ENCODE measurements at regions not wholly inside any gene's neighbourhood (a gene's known extent, or its start where the extent isn't known, plus 50 kb on each side); places are given as distances from the start of the nearest gene placed in this dataset.

DNA sequence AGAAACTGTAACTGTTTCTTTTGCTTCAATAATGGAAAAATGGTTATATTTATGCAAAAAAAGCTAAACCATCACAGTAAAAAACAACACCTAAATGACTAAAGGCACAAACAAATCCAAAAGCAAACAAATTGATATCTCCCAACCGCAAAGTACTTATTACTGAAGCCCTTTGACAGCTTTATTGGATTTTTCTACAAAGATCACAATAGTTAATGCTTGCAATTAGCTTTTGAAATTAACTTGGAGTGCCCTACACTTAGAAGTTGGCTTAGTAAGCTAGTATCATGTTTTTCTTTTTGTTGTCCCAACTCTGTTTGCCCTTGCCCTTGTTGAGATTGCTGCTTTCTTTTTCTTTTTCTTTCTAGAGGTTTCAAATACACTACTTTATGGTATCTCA lies 257.5 kb downstream of the INHBA start:
- TF ChIP-seq FOXM1 (IDR thresholded peaks at IDR 0.05; ENCODE audit: low read depth) (no peak), TCF12 (IDR thresholded peaks at IDR 0.05) (no peak)
- TF ChIP-seq, protein P1, sequence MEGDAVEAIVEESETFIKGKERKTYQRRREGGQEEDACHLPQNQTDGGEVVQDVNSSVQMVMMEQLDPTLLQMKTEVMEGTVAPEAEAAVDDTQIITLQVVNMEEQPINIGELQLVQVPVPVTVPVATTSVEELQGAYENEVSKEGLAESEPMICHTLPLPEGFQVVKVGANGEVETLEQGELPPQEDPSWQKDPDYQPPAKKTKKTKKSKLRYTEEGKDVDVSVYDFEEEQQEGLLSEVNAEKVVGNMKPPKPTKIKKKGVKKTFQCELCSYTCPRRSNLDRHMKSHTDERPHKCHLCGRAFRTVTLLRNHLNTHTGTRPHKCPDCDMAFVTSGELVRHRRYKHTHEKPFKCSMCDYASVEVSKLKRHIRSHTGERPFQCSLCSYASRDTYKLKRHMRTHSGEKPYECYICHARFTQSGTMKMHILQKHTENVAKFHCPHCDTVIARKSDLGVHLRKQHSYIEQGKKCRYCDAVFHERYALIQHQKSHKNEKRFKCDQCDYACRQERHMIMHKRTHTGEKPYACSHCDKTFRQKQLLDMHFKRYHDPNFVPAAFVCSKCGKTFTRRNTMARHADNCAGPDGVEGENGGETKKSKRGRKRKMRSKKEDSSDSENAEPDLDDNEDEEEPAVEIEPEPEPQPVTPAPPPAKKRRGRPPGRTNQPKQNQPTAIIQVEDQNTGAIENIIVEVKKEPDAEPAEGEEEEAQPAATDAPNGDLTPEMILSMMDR (IDR thresholded peaks at IDR 0.05) = no peak
- TF ChIP-seq, protein P2, sequence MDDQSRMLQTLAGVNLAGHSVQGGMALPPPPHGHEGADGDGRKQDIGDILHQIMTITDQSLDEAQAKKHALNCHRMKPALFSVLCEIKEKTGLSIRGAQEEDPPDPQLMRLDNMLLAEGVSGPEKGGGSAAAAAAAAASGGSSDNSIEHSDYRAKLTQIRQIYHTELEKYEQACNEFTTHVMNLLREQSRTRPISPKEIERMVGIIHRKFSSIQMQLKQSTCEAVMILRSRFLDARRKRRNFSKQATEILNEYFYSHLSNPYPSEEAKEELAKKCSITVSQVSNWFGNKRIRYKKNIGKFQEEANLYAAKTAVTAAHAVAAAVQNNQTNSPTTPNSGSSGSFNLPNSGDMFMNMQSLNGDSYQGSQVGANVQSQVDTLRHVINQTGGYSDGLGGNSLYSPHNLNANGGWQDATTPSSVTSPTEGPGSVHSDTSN (IDR thresholded peaks at IDR 0.05) = no peak
- TF ChIP-seq, protein P3, sequence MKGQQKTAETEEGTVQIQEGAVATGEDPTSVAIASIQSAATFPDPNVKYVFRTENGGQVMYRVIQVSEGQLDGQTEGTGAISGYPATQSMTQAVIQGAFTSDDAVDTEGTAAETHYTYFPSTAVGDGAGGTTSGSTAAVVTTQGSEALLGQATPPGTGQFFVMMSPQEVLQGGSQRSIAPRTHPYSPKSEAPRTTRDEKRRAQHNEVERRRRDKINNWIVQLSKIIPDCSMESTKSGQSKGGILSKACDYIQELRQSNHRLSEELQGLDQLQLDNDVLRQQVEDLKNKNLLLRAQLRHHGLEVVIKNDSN (IDR thresholded peaks at IDR 0.05; ENCODE audit: borderline replicate concordance, low read depth) = no peak
- no peak for DNase-seq
- no peaks in the 10 kb centered on the region for H3K36me3 ChIP-seq (replicated peaks in 1 of 2; ENCODE audit: control insufficient read depth in 1 of 2, insufficient read depth in 2 of 2, low read length in 1 of 2)
- H3K9me2 ChIP-seq = no peaks in the 10 kb centered on the region
- H2AFZ ChIP-seq (ENCODE audit: low read depth) = no peak overlapping the region
- no peak overlapping the region for H3K4me3 ChIP-seq (ENCODE audit: low read depth in 2 of 2, low read length in 1 of 2)
- no peaks in the 10 kb centered on the region for H4K20me1 ChIP-seq (ENCODE audit: insufficient read depth)
- no peak overlapping the region for H3K27ac ChIP-seq (ENCODE audit: low read depth in 2 of 2, low read length in 1 of 2)
- no peak overlapping the region for H3K4me2 ChIP-seq
- no peak overlapping the region for H3K9ac ChIP-seq
- POLR2A ChIA-PET = no interaction called here
- 94% methylated on average over 1 of the region's 1 CpG for WGBS (ENCODE audit: low lambda C conversion rate)
- no peaks in the 10 kb centered on the region for H3K4me1 ChIP-seq (ENCODE audit: control insufficient read depth in 1 of 2, insufficient read depth in 2 of 2, low read depth in 1 of 2, low read length in 1 of 2)
- CTCF ChIA-PET = no interaction called here
- H3K79me2 ChIP-seq (ENCODE audit: insufficient read depth) = no peaks in the 10 kb centered on the region
- no peaks in the 10 kb centered on the region for H3F3A ChIP-seq (replicated peaks; ENCODE audit: insufficient read depth)
- H3K9me3 ChIP-seq = no peaks in the 10 kb centered on the region
- no peaks in the 10 kb centered on the region for H3K27me3 ChIP-seq (ENCODE audit: insufficient read depth)

DNA sequence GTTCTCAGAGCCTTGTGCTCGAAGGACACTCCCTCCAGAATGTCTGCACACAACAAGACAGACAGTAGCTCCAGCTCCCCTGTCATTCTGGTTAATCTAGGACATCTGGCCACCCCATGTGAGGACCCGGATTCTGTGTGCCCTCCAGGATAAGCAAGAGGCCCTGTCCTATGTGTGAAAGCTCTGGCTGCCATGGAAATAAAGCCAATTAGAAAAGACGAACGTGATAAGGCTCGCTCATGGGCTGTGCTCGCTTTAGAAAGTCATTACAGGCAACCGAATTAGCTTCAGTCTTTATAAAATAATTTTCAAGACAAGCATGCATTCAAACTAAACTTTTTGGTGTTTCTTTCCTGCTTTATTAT lies 263.4 kb downstream of the INHBA start:
- Histone ChIP-seq H3K9me2 (no peaks in the 10 kb centered on the region), H3K4me3 (ENCODE audit: low read depth in 2 of 2, low read length in 1 of 2) (no peak overlapping the region), H3K36me3 (replicated peaks in 1 of 2; ENCODE audit: control insufficient read depth in 1 of 2, insufficient read depth in 2 of 2, low read length in 1 of 2) (no peaks in the 10 kb centered on the region), H3K79me2 (ENCODE audit: insufficient read depth) (no peaks in the 10 kb centered on the region), H3F3A (replicated peaks; ENCODE audit: insufficient read depth) (no peaks in the 10 kb centered on the region), H3K4me2 (no peak overlapping the region), H4K20me1 (ENCODE audit: insufficient read depth) (no peaks in the 10 kb centered on the region), H3K27ac (ENCODE audit: low read depth in 2 of 2, low read length in 1 of 2) (peak overlapping the region in 1 of 2 experiments; percentile 87; a peak in 2 of 4 replicates), H2AFZ (ENCODE audit: low read depth) (no peak overlapping the region), H3K9ac (no peak overlapping the region), H3K9me3 (no peaks in the 10 kb centered on the region), H3K27me3 (ENCODE audit: insufficient read depth) (no peaks in the 10 kb centered on the region), H3K4me1 (ENCODE audit: control insufficient read depth in 1 of 2, insufficient read depth in 2 of 2, low read depth in 1 of 2, low read length in 1 of 2) (peaks cover 0 to 12% of the 10 kb centered on the region in 2 experiments; a peak in 2 of 4 replicates)
- peak; percentile 78 for DNase-seq
- 30% methylated on average over 7 of the region's 7 CpGs for WGBS (ENCODE audit: low lambda C conversion rate)
- POLR2A ChIA-PET = no interaction called here
- CTCF ChIA-PET = interaction anchor here (0.7 to 4.1 kb wide), 6 partner anchors 9 to 392 kb away, joined by 3 to 10 read pairs (median 4); no protein-coding TSS in a partner anchor
- TF ChIP-seq RAD21 (IDR thresholded peaks at IDR 0.05; ENCODE audit: low read length) (peak; percentile 27; the same call in 1 of the 2 replicates), SIN3A (IDR thresholded peaks at IDR 0.05; ENCODE audit: borderline replicate concordance, low read depth, low read length) (no peak), FOSL2 (IDR thresholded peaks at IDR 0.05; ENCODE audit: borderline replicate concordance, low read depth) (no peak), GATA2 (CRISPR knock-in tag; IDR thresholded peaks at IDR 0.05) (peak; percentile 93), YY1 (IDR thresholded peaks at IDR 0.05; ENCODE audit: low read depth) (no peak), MEF2A (IDR thresholded peaks at IDR 0.05; ENCODE audit: borderline replicate concordance, low read depth) (no peak), NRF1 (IDR thresholded peaks at IDR 0.05; ENCODE audit: low read depth, low read length) (no peak), TEAD4 (IDR thresholded peaks at IDR 0.05; ENCODE audit: borderline replicate concordance, insufficient read depth) (no peak), RCOR1 (IDR thresholded peaks at IDR 0.05; ENCODE audit: low read length) (peak; percentile 34; the same call in 1 of the 2 replicates), RXRA (IDR thresholded peaks at IDR 0.05; ENCODE audit: borderline replicate concordance, low read depth) (no peak), GABPA (IDR thresholded peaks at IDR 0.05; ENCODE audit: low read depth) (no peak), FOXJ3 (CRISPR knock-in tag; IDR thresholded peaks at IDR 0.05) (peak; percentile 81), FOXM1 (IDR thresholded peaks at IDR 0.05; ENCODE audit: low read depth) (no peak), EP300 (IDR thresholded peaks at IDR 0.05; ENCODE audit: borderline replicate concordance in 1 of 2, low read depth in 1 of 2, low read length in 1 of 2) (peak in 1 of 2 experiments; percentile 59; a peak in 1 of 4 replicates)
- TF ChIP-seq, protein P4, sequence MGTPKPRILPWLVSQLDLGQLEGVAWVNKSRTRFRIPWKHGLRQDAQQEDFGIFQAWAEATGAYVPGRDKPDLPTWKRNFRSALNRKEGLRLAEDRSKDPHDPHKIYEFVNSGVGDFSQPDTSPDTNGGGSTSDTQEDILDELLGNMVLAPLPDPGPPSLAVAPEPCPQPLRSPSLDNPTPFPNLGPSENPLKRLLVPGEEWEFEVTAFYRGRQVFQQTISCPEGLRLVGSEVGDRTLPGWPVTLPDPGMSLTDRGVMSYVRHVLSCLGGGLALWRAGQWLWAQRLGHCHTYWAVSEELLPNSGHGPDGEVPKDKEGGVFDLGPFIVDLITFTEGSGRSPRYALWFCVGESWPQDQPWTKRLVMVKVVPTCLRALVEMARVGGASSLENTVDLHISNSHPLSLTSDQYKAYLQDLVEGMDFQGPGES (IDR thresholded peaks at IDR 0.05; ENCODE audit: low read depth, low read length) = no peak
- TF ChIP-seq, protein P5, sequence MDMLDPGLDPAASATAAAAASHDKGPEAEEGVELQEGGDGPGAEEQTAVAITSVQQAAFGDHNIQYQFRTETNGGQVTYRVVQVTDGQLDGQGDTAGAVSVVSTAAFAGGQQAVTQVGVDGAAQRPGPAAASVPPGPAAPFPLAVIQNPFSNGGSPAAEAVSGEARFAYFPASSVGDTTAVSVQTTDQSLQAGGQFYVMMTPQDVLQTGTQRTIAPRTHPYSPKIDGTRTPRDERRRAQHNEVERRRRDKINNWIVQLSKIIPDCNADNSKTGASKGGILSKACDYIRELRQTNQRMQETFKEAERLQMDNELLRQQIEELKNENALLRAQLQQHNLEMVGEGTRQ (IDR thresholded peaks at IDR 0.05; ENCODE audit: borderline replicate concordance, low read depth, low read length) = no peak
- TF ChIP-seq, protein P6, sequence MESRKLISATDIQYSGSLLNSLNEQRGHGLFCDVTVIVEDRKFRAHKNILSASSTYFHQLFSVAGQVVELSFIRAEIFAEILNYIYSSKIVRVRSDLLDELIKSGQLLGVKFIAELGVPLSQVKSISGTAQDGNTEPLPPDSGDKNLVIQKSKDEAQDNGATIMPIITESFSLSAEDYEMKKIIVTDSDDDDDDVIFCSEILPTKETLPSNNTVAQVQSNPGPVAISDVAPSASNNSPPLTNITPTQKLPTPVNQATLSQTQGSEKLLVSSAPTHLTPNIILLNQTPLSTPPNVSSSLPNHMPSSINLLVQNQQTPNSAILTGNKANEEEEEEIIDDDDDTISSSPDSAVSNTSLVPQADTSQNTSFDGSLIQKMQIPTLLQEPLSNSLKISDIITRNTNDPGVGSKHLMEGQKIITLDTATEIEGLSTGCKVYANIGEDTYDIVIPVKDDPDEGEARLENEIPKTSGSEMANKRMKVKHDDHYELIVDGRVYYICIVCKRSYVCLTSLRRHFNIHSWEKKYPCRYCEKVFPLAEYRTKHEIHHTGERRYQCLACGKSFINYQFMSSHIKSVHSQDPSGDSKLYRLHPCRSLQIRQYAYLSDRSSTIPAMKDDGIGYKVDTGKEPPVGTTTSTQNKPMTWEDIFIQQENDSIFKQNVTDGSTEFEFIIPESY (IDR thresholded peaks at IDR 0.05; ENCODE audit: borderline replicate concordance, low read depth) = no peak

Data from SK-N-SH (cell line).